Spinal cord (tissue), 9 donors: ENCODE measurements at regions not wholly inside any gene's neighbourhood (a gene's known extent, or its start where the extent isn't known, plus 50 kb on each side); places are given as distances from the start of the nearest gene placed in this dataset.

Source experiments
- DNase-seq, 6 donors: peaks; one replicate each; pipeline versions ENCODE4 v3.0.0 to v3.0.0-alpha.2; 2013 to 2015; ENCODE audit warnings: low spot score in 6 of 6, low read depth in 4 of 6
- H3K27ac ChIP-seq: one replicate; pipeline ENCODE4 v1.5.1; 2013; ENCODE audit warnings: low read depth, low read length, control low read depth
- H3K27me3 ChIP-seq: one replicate; pipeline ENCODE4 v1.6.1; 2013; ENCODE audit warnings: low read length; ENCODE audit not compliant: control insufficient read depth, insufficient read depth
- H3K36me3 ChIP-seq: one replicate; pipeline ENCODE4 v1.6.1; 2013; ENCODE audit warnings: low read length; ENCODE audit not compliant: control insufficient read depth, insufficient read depth
- H3K4me1 ChIP-seq: one replicate; pipeline ENCODE4 v1.6.1; 2013; ENCODE audit warnings: low read length; ENCODE audit not compliant: control insufficient read depth, insufficient read depth
- H3K4me3 ChIP-seq: one replicate; pipeline ENCODE4 v1.5.1; 2013; ENCODE audit warnings: low read depth, low read length, control low read depth
- H3K9me3 ChIP-seq: one replicate; pipeline ENCODE4 v1.6.1; 2013; ENCODE audit warnings: low read length; ENCODE audit not compliant: control insufficient read depth, insufficient read depth
- WGBS: methylation state at CpG from one replicate; pipeline ENCODE4 v1.1.5; 2013; ENCODE audit warnings: missing lambda C conversion rate; ENCODE audit not compliant: insufficient coverage; 5-methylcytosine and 5-hydroxymethylcytosine counted together
- donor health status: healthy.

- DNase-seq = no peak
- Histone ChIP-seq H3K9me3 (no peaks in the 10 kb centered on the region), H3K27ac (no peak overlapping the region), H3K36me3 (no peaks in the 10 kb centered on the region), H3K4me1 (no peaks in the 10 kb centered on the region), H3K4me3 (no peak overlapping the region), H3K27me3 (no peaks in the 10 kb centered on the region)
- no CpG with 5 or more reads among the region's 1 CpG for WGBS
These were observed 198.4 kb upstream of the TACR3 start for GRCh38 chr4:103918214-103918613.

GRCh38 chr4:103915224-103915869 is 195.6 kb upstream of the TACR3 start:
- H3K9me3 ChIP-seq = no peaks in the 10 kb centered on the region
- H3K36me3 ChIP-seq = no peaks in the 10 kb centered on the region
- H3K4me1 ChIP-seq = no peaks in the 10 kb centered on the region
- peak in 5 of 6 donors; percentile 11 to 86 (median 36) for DNase-seq
- H3K4me3 ChIP-seq = no peak overlapping the region
- WGBS = no CpG with 5 or more reads among the region's 3 CpGs
- no peak overlapping the region for H3K27ac ChIP-seq
- no peaks in the 10 kb centered on the region for H3K27me3 ChIP-seq

- no peaks in the 10 kb centered on the region for H3K9me3 ChIP-seq
- H3K27me3 ChIP-seq = no peaks in the 10 kb centered on the region
- H3K36me3 ChIP-seq = no peaks in the 10 kb centered on the region
- H3K4me1 ChIP-seq = no peaks in the 10 kb centered on the region
- no peak overlapping the region for H3K4me3 ChIP-seq
- H3K27ac ChIP-seq = no peak overlapping the region
- no CpG with 5 or more reads among the region's 2 CpGs for WGBS
- DNase-seq = no peak
These were observed 187.6 kb upstream of the TACR3 start for GRCh38 chr4:103907414-103907813.

GRCh38 chr4:103904123-103904522 is 184.3 kb upstream of the TACR3 start:
- H3K4me1 ChIP-seq = no peaks in the 10 kb centered on the region
- H3K27ac ChIP-seq = no peak overlapping the region
- no peaks in the 10 kb centered on the region for H3K9me3 ChIP-seq
- no peaks in the 10 kb centered on the region for H3K27me3 ChIP-seq
- no peaks in the 10 kb centered on the region for H3K36me3 ChIP-seq
- DNase-seq = peak in 2 of 6 donors; percentile 2 to 4
- H3K4me3 ChIP-seq = no peak overlapping the region

- WGBS = no CpG with 5 or more reads among the region's 2 CpGs
These were observed 182.9 kb upstream of the TACR3 start for GRCh38 chr4:103902730-103903129.

GRCh38 chr4:103895876-103896465 is 176.2 kb upstream of the TACR3 start:
- Histone ChIP-seq H3K4me3 (no peak overlapping the region), H3K27me3 (no peaks in the 10 kb centered on the region), H3K36me3 (no peaks in the 10 kb centered on the region), H3K9me3 (no peaks in the 10 kb centered on the region), H3K4me1 (no peaks in the 10 kb centered on the region), H3K27ac (no peak overlapping the region)
- DNase-seq = no peak

More at GRCh38 chr4:103902730-103903129, 182.9 kb upstream of the TACR3 start:
- H3K36me3 ChIP-seq = no peaks in the 10 kb centered on the region
- no peaks in the 10 kb centered on the region for H3K27me3 ChIP-seq
- no peaks in the 10 kb centered on the region for H3K4me1 ChIP-seq
- H3K4me3 ChIP-seq = no peak overlapping the region
- no peak overlapping the region for H3K27ac ChIP-seq
- DNase-seq = no peak
- no peaks in the 10 kb centered on the region for H3K9me3 ChIP-seq

- DNase-seq = peak in 2 of 6 donors; percentile 31 to 74
- H3K27ac ChIP-seq = no peak overlapping the region
- WGBS = no CpG with 5 or more reads among the region's 3 CpGs
These were observed 172.8 kb upstream of the TACR3 start for GRCh38 chr4:103892586-103892985.

DNA sequence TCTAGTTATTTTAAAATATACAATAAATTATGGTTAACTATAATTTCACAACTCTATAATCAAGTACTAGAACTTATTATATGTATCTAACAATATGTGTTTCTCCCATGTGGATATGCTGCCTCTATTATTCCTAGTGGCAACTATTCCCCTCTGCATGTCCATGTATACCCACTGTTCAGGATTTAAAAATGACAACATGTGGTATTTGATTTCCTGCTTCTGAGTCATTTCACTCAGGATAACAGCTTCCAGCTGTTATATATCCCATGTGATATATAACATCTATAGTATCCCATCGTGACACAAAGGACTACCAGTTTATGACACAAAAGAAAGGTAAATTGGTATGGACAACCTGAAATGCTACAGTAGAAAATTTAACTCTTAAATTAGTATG is 167.4 kb upstream of the TACR3 start:
- H3K27me3 ChIP-seq = no peaks in the 10 kb centered on the region
- no peak overlapping the region for H3K4me3 ChIP-seq
- no peaks in the 10 kb centered on the region for H3K36me3 ChIP-seq
- no peak overlapping the region for H3K27ac ChIP-seq
- DNase-seq = no peak
- WGBS = no CpG with 5 or more reads among the region's 1 CpG
- H3K9me3 ChIP-seq = no peaks in the 10 kb centered on the region
- no peaks in the 10 kb centered on the region for H3K4me1 ChIP-seq

More at GRCh38 chr4:103892586-103892985, 172.8 kb upstream of the TACR3 start:
- no peaks in the 10 kb centered on the region for H3K4me1 ChIP-seq
- H3K9me3 ChIP-seq = no peaks in the 10 kb centered on the region
- H3K27me3 ChIP-seq = no peaks in the 10 kb centered on the region
- H3K36me3 ChIP-seq = no peaks in the 10 kb centered on the region
- no peak overlapping the region for H3K4me3 ChIP-seq

GRCh38 chr4:103885152-103885551 is 165.4 kb upstream of the TACR3 start:
- no peak overlapping the region for H3K4me3 ChIP-seq
- H3K9me3 ChIP-seq = no peaks in the 10 kb centered on the region
- H3K4me1 ChIP-seq = no peaks in the 10 kb centered on the region
- H3K27ac ChIP-seq = no peak overlapping the region
- no peak for DNase-seq
- H3K27me3 ChIP-seq = no peaks in the 10 kb centered on the region
- WGBS = no CpG with 5 or more reads among the region's 3 CpGs
- no peaks in the 10 kb centered on the region for H3K36me3 ChIP-seq

DNA sequence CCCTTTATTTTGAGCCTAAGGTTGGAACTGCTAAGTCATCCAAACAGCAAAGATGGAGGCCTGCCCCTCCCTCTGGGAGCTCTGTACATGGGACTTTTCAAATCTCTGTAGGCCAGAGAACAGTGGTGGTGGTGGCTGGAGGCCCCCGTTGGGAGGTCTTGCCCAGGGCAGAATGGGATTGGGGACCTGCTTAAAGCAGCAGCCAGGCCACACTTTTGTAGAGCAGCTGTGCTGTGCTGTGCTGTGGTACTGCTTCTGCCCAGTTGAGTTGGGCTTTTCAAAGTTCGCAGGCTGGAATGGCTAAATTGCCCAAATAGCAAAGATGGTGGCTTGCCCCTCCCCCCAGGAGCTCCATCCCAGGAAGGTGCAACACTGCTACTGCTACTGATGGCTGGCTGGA is 147.5 kb upstream of the TACR3 start:
- no peaks in the 10 kb centered on the region for H3K4me1 ChIP-seq
- WGBS = 100% methylated on average over 2 of the region's 2 CpGs
- no peak overlapping the region for H3K4me3 ChIP-seq
- no peak overlapping the region for H3K27ac ChIP-seq
- no peaks in the 10 kb centered on the region for H3K27me3 ChIP-seq
- DNase-seq = no peak
- no peaks in the 10 kb centered on the region for H3K9me3 ChIP-seq
- H3K36me3 ChIP-seq = no peaks in the 10 kb centered on the region
